ENCODE measurements at regions not wholly inside any gene's neighbourhood (a gene's known extent, or its start where the extent isn't known, plus 50 kb on each side); places are given as distances from the start of the nearest gene placed in this dataset.

- DNase-seq (ENCODE audit: low read depth in 3 of 3), result no peak
Observed at GRCh38 chr1:115233598-115233997, 104.5 kb downstream of the NGF start.

- no peak for DNase-seq (ENCODE audit: low read depth in 3 of 3)
Observed at GRCh38 chr1:115230281-115230680, 107.8 kb downstream of the NGF start.

GRCh38 chr1:115229016-115229415, 109.0 kb downstream of the NGF start:
- DNase-seq (ENCODE audit: low read depth in 3 of 3), result no peak

- no peak for DNase-seq (ENCODE audit: low read depth in 3 of 3)
Observed at GRCh38 chr1:115228191-115228590, 109.9 kb downstream of the NGF start.

- DNase-seq (ENCODE audit: low read depth in 3 of 3), result no peak
Observed at GRCh38 chr1:115227346-115228082, 110.5 kb downstream of the NGF start.

GRCh38 chr1:115225993-115226685, 111.9 kb downstream of the NGF start:
- no peak for DNase-seq (ENCODE audit: low read depth in 3 of 3)

- DNase-seq (ENCODE audit: low read depth in 3 of 3), result no peak
Observed at GRCh38 chr1:115224636-115225035, 113.4 kb downstream of the NGF start.

- DNase-seq (ENCODE audit: low read depth in 3 of 3), result no peak
Observed at GRCh38 chr1:115222616-115223402, 115.2 kb downstream of the NGF start.

GRCh38 chr1:115220340-115221270, 117.4 kb downstream of the NGF start:
- DNase-seq (ENCODE audit: low read depth in 3 of 3), result no peak

GRCh38 chr1:115219927-115220326, 118.1 kb downstream of the NGF start:
- DNase-seq (ENCODE audit: low read depth in 3 of 3), result no peak

- DNase-seq (ENCODE audit: low read depth in 3 of 3), result no peak
Observed at GRCh38 chr1:115218699-115219098, 119.3 kb downstream of the NGF start.

- no peak for DNase-seq (ENCODE audit: low read depth in 3 of 3)
Observed at GRCh38 chr1:115218034-115218405, 120.0 kb downstream of the NGF start.

- no peak for DNase-seq (ENCODE audit: low read depth in 3 of 3)
Observed at GRCh38 chr1:115217150-115218033, 120.7 kb downstream of the NGF start.

GRCh38 chr1:115215703-115216521, 122.1 kb downstream of the NGF start:
- DNase-seq (ENCODE audit: low read depth in 3 of 3), result no peak

- no peak for DNase-seq (ENCODE audit: low read depth in 3 of 3)
Observed at GRCh38 chr1:115215110-115215509, 122.9 kb downstream of the NGF start.

GRCh38 chr1:115214098-115214497, 124.0 kb downstream of the NGF start:
- no peak for DNase-seq (ENCODE audit: low read depth in 3 of 3)

GRCh38 chr1:115213130-115213529, 123.8 kb upstream of the TSPAN2 start:
- no peak for DNase-seq (ENCODE audit: low read depth in 3 of 3)

GRCh38 chr1:115211071-115211745, 121.9 kb upstream of the TSPAN2 start:
- no peak for DNase-seq (ENCODE audit: low read depth in 3 of 3)

- no peak for DNase-seq (ENCODE audit: low read depth in 3 of 3)
Observed at GRCh38 chr1:115210302-115210711, 121.0 kb upstream of the TSPAN2 start.

All from stimulated activated CD4-positive, alpha-beta T cell treated with anti-CD3 and anti-CD28 coated beads, TNF-alpha, amount 100 ng/mL, for 24 hours (primary cell).